ENCODE measurements at regions not wholly inside any gene's neighbourhood (a gene's known extent, or its start where the extent isn't known, plus 50 kb on each side); places are given as distances from the start of the nearest gene placed in this dataset.

- TF ChIP-seq POLR2A (IDR thresholded peaks at IDR 0.05) (no peak), CTCF (IDR thresholded peaks at IDR 0.05) (no peak)
Observed at GRCh38 chr15:81916451-81916850, 129.4 kb downstream of the MEX3B start.
